Skin of body (tissue), 1 donor: ENCODE measurements at regions not wholly inside any gene's neighbourhood (a gene's known extent, or its start where the extent isn't known, plus 50 kb on each side); places are given as distances from the start of the nearest gene placed in this dataset.

Experiments
- DNase-seq: peaks from one replicate; lab custom pipeline; 2025; lab: John Stamatoyannopoulos, UW

- DNase-seq, result no peak
Observed at GRCh38 chr20:6495907-6496306, 271.6 kb upstream of the BMP2 start.

- no peak for DNase-seq
Observed at GRCh38 chr20:6492271-6493055, 275.0 kb upstream of the BMP2 start.

DNA sequence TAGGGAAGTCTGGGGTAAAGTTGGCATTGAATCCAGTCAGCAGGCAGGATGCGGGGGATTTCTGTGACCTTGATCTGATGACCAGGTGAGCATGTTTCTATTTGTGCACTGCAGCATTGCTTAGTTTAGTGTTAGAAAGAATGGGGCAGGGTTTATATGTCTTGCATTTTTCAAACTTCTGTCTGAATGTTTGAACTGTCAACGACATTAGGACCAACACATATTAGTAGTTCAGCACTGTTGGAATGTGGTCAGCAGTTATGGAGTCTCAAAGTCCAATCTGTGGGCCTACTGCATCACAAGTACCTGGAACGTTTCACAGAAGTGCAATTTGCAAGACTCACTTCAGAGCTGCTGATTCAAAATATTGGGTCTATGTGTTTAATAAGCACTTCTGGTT is 276.6 kb upstream of the BMP2 start:
- DNase-seq, result no peak

- DNase-seq, result no peak
Observed at GRCh38 chr20:6489361-6490171, 277.9 kb upstream of the BMP2 start.

GRCh38 chr20:6485351-6485750 is 282.1 kb upstream of the BMP2 start:
- DNase-seq, result no peak

- DNase-seq, result no peak
Observed at GRCh38 chr20:6483727-6484126, 283.8 kb upstream of the BMP2 start.

GRCh38 chr20:6482486-6482885 is 285.0 kb upstream of the BMP2 start:
- no peak for DNase-seq

GRCh38 chr20:6480328-6481200 is 286.9 kb upstream of the BMP2 start:
- no peak for DNase-seq

DNA sequence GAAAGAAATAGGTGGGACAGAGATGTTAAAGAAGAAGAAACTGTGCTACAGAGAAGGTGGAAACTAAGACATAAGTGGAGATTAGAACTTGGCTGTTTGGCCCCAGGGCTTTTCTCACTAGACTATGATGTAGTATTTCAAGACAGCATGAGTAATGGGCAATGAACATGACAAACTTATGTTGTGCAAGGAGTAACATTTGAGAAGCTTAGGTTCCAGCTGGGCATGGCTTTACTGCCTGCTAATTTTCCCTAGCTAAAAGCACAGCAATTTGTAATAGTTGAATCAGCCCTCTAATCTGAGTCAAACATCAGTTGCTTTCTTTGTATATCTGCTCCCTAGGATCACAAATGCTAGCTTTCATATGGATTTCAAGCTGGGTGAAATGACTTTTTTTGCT is 294.3 kb upstream of the BMP2 start:
- no peak for DNase-seq

- no peak for DNase-seq
Observed at GRCh38 chr20:6471871-6472270, 295.6 kb upstream of the BMP2 start.

DNA sequence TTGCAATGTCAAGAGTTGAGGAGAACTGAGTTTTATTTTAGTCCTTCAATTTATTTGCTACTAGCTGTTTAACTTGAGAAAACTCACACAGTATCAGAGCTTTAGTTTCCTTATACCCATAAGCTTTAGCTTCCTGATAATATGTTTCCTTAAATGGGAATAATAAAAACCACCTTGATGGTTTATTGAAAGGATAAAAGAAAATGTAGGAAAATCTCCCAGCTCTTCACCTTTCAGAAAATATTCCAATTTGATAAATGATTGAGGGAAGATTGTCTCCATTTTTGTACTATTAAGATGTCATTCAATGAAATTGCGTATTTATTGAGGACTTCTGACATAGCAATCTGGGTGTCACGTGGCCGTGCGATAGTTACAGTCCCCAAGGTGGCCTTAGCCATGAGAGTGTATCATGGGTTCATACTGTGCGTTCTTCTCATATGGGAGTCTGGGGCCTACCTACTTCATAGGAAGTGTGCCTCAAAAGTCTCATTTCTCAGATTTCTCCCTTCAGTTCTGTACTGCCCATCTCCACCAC is 296.3 kb upstream of the BMP2 start:
- DNase-seq, result no peak

DNA sequence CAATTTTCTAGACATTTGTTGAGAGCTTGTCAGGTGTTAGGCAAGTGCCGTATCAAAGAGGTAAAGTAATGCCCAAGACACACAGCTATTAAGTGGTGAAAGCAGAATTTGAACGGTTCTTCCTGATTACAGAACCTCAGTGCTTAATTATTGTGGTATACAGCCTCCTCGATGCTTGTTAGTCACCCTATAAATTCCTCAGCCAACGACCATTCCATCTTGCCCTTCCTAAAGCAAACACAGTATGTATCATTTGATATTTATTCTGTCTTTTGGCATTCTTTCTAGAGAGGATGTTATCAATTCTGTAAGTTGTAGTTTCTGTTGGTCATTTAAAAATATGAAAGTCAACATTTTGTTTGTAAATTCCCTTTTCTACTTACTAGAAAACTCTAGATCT is 297.8 kb upstream of the BMP2 start:
- DNase-seq, result no peak

DNA sequence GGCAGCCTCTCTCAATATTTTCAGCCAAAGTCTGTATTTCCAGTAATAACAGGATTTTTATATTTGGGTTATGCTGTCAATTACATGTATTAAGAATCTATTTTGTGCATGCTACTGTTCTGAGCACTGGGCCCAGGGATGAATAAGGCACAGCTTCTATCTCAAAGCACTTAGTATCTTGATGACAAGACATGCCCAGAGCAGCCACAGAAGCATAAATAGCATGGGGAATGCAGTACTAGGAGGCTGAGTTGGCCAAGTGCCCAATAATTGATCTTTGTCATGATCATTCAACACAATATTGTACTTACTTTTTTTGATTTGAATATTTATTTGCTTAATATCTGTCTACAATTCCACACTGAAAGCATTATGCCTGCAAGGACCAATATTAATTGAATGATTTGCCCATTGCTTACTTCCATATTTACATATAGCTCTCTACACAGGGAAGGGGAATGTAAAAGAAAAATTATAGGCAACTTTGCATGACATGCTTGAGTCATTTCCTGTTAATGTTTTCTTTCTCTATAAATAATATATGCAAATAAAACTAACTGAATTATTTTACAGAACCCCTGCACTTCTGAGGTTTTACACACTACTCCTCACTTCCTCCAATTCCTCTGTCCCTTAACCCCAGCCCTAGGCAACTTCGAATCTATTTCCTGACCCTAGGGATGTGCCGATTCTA is 298.9 kb upstream of the BMP2 start:
- DNase-seq, result no peak

DNA sequence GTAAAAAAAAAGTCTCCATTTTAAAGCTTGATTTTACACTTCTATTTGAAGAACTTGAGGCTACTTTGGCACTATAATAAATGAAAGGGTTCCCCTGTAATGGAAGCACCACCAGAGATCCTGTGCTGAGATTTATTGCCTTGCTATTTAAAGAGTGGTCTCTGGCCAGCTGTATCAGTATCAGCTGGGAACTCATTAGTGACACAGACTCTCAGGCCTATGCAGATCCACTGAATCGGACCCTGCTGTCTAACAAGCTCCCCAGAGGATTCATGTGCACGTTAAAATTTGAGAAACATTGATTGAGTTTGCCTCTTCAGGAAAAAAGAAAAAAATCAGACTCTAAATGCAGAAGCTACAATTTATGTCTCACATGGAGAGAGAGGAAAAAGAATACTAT is 299.9 kb upstream of the BMP2 start:
- DNase-seq, result no peak

- DNase-seq, result no peak
Observed at GRCh38 chr20:6466075-6466810, 301.2 kb upstream of the BMP2 start.

GRCh38 chr20:6450841-6451240 is 316.6 kb upstream of the BMP2 start:
- no peak for DNase-seq

DNA sequence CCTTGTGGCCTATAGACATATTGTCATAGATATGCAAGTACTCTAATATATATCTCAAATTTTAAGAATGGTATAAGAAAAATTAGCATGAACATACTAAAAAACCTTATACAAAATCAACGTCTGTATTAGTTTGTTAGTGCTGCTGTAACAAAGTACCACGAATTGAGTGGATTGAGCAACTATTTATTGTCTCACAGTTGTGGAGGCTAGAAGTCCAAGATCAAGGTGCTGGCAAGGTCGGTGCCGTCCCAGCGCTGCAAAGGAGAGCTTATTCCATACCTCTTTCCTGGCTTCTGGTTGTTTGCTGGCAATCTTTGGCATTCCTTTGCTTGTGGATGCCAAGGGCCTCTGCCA is 317.6 kb upstream of the FERMT1 start:
- DNase-seq, result no peak

DNA sequence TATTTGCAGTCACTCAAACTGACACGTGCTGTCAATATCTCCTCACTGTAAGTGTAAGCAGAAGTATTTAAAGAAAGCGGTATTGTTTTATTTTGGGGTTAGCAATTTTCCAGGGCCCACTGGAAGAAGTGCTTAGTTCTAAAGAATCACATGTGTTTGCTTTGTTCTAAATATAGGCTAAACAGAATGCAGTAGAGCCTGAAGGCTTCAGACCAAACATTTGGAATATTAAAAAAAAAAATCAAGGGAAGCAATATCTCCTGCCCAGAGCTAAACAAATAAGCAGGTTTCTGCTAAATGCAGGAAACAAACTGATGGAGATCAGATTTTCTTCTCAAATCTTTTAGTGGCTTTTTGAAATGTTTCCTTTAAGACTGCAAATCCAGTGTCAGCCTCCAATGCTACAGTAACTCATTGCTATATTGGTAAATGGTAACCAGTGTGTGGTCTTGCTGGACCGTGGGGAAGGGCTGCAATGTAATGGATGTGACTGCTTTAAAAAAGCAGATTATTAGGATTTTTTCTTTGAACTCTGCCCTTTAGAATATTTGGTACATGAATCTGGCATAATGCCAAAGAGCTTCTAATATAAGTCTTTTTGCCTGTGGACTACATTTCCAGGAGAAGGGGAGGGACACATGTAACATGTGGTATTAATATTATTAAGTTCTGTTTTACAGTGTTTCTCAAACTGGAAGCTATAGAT is 317.1 kb upstream of the FERMT1 start:
- DNase-seq, result no peak

GRCh38 chr20:6434131-6434530 is 311.3 kb upstream of the FERMT1 start:
- no peak for DNase-seq

- no peak for DNase-seq
Observed at GRCh38 chr20:6430381-6430780, 307.6 kb upstream of the FERMT1 start.
